PC-9 (cell line): ENCODE measurements at regions not wholly inside any gene's neighbourhood (a gene's known extent, or its start where the extent isn't known, plus 50 kb on each side); places are given as distances from the start of the nearest gene placed in this dataset.

Experiments
- CTCF ChIP-seq: fragments of 200-600 bp; sonication (generic); conservative IDR thresholded peaks from 2 replicates; pipeline ENCODE4 v1.6.1; 2017; ENCODE audit warnings: mixed run types, antibody characterized with exemption, mild to moderate bottlenecking, moderate library complexity
- EZH2 ChIP-seq: fragments of 200-600 bp; sonication (generic); IDR thresholded peaks from 2 replicates; pipeline ENCODE4 v1.8.0; 2017; ENCODE audit warnings: antibody characterized with exemption, low read depth

DNA sequence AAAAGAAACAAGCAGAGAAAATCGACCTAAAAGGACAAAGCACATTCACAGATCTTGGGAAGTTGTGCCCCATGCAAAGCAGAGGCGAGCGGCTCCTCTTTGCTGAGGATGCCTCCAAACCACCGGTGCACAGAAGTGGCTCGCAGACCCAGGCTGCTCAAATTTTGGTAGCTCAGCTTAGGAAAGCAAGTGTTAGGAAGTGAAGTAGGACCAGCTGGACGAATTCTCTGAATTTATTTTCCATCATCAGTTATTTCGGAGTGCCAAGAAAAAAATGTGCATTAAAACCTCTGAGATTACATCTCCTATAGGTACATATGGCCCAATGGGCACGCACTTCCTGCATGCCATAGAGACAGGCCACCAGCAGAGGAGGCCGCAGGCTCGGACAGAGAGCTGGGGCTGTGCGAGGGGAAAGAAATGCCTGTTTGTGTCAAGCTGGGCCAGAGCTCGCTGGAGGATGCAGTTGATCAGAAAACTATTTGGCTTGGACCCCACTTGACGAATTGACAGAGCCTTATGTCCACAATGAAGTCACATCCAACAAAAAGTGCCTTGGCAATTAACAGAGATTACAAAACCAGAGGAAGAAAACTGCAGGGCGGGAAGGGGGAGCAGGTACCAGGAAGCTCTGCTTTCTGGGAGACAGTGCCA is 122.3 kb upstream of the LYZL2 start:
- peak; percentile 34; the same call in 1 of the 2 replicates for TF ChIP-seq CTCF
- no peak for TF ChIP-seq EZH2
